Fibroblast of villous mesenchyme (primary cell): ENCODE measurements at regions not wholly inside any gene's neighbourhood (a gene's known extent, or its start where the extent isn't known, plus 50 kb on each side); places are given as distances from the start of the nearest gene placed in this dataset.

Source experiments
- DNase-seq: peaks from one replicate; pipeline ENCODE4 v3.0.0-alpha.2; 2010; ENCODE audit warnings: low read depth
- H3K4me3 ChIP-seq: 2 replicates; pipeline ENCODE4 v1.5.1; 2011; ENCODE audit warnings: low read depth, mild to moderate bottlenecking, low read length
- TF ChIP-seq, protein P1 (sequence below): IDR thresholded peaks from 2 replicates; pipeline ENCODE4 v1.5.1; 2012; ENCODE audit warnings: low read depth, mild to moderate bottlenecking, low read length; ENCODE audit not compliant: insufficient read depth

DNA sequence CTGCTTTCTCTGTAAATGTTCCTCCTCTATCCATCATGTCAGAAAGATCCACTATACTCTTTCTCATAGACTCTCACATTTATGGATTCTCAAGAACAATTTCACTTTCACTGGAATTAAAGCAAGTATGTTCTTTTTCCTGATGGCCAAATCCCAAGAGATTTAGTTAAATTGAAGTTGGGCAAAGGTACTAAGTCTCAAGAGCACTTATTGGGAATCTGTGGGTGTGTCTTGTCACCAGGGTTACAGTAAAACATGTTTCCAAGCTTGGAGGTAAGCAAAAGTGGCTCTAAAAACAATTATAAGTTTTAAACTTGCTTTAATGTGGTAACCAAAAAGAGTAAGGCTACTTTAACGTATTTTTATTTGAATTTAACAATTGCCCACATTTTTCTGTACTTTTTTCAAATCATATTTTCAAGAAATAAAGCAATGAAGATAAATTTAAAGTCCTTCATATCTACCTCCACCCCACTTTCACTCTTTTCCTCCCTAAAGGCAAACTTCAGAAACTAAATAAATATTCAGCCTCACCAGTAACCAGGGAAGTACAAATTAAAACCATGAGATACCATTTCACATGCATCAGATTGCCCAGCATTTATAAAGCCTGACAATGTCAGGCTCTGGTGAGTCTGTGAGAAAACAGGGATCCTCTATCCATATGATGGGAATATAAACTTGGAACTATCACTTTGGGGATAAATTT, 387.4 kb downstream of the CETN3 start:
- TF ChIP-seq, protein P1, sequence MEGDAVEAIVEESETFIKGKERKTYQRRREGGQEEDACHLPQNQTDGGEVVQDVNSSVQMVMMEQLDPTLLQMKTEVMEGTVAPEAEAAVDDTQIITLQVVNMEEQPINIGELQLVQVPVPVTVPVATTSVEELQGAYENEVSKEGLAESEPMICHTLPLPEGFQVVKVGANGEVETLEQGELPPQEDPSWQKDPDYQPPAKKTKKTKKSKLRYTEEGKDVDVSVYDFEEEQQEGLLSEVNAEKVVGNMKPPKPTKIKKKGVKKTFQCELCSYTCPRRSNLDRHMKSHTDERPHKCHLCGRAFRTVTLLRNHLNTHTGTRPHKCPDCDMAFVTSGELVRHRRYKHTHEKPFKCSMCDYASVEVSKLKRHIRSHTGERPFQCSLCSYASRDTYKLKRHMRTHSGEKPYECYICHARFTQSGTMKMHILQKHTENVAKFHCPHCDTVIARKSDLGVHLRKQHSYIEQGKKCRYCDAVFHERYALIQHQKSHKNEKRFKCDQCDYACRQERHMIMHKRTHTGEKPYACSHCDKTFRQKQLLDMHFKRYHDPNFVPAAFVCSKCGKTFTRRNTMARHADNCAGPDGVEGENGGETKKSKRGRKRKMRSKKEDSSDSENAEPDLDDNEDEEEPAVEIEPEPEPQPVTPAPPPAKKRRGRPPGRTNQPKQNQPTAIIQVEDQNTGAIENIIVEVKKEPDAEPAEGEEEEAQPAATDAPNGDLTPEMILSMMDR, result no peak
- DNase-seq, result no peak
- no peak overlapping the region for H3K4me3 ChIP-seq

DNA sequence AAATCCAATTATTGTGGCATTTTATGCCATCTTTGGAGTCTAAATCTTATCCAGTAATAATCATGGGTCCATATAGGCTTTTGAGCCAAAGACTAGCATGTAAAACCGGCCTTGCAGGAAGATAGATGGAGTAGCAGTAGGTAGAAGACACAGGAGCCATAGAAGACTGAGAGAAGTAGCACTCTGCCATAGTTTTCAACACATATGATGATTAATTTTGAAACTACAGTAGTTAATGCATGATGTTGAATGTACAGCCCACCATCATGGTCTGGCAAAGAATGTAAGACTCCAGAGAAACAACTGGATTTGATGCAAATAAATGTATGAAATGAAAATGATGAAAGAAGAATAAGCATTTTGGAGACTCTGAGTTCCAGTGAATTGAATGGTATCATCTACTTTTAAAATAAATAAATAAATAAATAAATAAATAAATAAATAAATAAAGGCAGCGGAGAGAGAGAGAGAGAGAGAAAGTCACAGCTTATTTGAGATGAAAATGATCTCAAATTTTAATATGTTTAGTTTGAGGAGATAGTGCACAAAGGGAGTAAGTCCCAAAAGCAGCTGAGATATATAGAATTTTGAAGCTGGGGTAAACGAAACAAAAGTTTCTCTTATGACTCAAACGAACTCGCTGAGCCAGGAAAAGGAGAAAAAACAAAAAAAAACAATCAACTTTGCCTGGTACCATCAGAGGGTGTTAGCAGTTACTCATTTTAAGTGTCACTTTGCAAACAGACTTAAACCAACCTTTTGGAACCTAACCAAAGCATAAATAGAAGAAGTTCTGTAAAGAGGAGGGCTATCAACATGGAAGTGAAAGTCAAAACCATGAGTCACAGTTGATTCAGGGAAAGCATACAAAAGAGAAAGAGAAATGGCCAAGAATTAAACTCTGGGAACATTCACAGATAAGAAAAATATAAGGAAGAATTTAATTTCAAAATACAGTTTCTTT, 388.7 kb downstream of the CETN3 start:
- peak; percentile 69 for DNase-seq
- TF ChIP-seq, protein P1, result no peak
- peak overlapping the region; percentile 54 for H3K4me3 ChIP-seq

DNA sequence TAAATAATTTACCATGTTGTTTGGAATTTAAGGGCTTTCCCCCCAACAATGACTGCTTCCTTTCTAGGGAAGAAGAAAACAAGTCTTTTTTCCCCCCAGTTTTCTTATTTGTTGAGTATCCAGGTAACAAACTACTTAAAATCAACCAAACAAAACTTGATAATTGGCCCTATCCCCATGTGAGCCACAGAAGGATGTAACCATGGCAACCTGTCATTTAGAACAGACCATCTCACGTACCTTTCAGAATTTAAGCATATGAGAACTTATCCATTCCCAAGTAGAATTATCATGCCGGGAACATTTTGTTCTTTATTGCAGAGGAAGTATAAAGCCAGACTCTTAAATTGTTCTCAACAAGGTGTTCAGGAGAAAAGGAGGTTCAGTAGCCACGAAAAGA, 392.3 kb downstream of the CETN3 start:
- DNase-seq, result no peak
- no peak overlapping the region for H3K4me3 ChIP-seq
- TF ChIP-seq, protein P1, result no peak

DNA sequence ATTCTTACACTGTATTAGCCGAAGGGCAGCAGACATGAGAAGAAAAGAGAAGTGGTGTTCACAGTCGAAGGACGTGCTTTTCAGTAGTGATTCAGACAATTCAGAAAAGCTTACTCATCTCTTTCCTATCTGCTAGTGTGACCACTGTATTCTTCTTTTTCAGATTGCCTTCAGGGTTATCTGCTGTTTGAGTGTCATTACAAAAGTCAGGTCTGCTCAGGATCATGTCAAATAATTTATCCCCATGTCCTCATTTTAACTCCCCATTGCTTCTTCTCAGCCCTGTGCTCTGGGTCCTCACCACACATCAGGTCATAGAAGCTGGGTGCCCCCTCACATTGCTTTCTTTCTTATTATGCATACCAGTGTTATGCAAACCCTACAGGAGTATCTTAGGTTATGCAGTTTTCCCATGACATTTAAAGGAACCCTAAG, 394.0 kb downstream of the CETN3 start:
- H3K4me3 ChIP-seq, result no peak overlapping the region
- DNase-seq, result peak; percentile 48
- TF ChIP-seq, protein P1, result no peak

DNA sequence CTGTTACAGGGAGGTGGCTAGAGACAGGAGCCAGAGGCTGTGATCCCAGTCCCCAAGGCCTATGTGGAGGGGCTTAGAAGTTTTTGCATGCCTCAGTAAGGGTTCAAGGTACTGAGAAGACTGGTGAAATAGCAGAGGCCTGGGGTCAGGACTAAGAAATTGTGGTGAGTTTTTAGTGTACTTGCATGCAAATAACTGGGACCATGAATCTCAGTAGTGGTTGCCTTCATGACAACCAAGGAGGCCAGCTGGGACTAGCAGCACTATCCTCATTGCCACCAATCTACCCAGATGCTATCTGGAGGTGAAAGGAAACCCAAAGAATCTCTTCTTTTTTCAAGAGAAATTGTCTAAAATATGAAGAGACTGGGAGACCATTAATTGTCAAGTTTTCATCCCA, 395.1 kb downstream of the CETN3 start:
- DNase-seq, result no peak
- no peak overlapping the region for H3K4me3 ChIP-seq
- TF ChIP-seq, protein P1, result no peak

DNA sequence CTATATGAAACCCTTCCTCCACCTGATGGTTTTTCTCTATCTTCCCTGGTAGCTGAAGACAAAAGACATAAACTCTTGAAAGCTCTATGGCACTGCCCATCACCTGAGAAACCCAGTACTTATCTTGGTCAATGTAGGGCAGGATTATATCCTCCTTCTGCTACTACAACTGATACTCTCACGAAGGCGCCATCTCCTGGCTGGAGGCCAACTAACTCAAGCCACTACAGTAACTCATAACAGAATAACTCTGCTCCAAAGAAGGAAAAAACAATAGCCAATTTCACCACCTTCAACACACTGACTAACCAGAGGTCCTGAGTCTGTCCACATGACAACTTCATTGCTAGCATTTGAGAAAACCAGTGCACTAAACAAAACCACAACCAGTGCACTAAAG, 409.2 kb downstream of the CETN3 start:
- TF ChIP-seq, protein P1, result no peak
- no peak for DNase-seq
- no peak overlapping the region for H3K4me3 ChIP-seq
